ENCODE measurements at regions not wholly inside any gene's neighbourhood (a gene's known extent, or its start where the extent isn't known, plus 50 kb on each side); places are given as distances from the start of the nearest gene placed in this dataset.

DNA sequence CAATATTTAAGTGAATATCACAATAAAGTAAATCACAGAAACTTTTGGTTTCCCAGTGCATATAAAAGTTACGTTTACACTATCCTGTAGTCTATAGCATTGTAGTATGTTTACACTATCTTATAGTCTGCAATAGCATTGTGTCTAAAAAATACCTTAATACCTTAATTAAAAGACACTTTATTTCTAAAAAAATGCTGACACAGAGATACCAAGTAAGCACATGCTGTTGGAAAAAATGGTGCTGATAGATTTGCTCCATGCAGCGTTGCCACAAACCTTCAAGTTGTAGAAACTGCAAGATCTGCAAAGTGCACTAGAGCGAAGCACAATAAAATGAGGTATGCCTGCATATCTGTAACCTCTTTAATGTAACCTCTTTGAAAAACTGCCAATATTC is 847.3 kb downstream of the GLUD2 start:
- TF ChIP-seq MAFG (tag; conservative IDR thresholded peaks at IDR 0.05) (peak; percentile 26; the same call in 1 of the 2 replicates), MAFF (IDR thresholded peaks at IDR 0.05; ENCODE audit: low read length) (peak; percentile 26; the same call in 1 of the 2 replicates), EZH2 (IDR thresholded peaks at IDR 0.05; ENCODE audit: borderline replicate concordance, low read depth, low read length) (no peak), TAF1 (IDR thresholded peaks at IDR 0.05; ENCODE audit: control insufficient read depth, extremely low read depth, insufficient read depth, low read length, severe bottlenecking) (no peak), MAFK (IDR thresholded peaks at IDR 0.05; ENCODE audit: low read length) (0 out of 2 replicates have a peak, but pooled peaks have one; percentile 11), C11orf30 (IDR thresholded peaks at IDR 0.05; ENCODE audit: low read depth) (peak; percentile 31; the same call in 1 of the 2 replicates), ZNF316 (IDR thresholded peaks at IDR 0.05) (peak; percentile 33; the same call in 1 of the 2 replicates)
- POLR2A ChIA-PET, result interaction anchor here (0.6 kb wide), 1 partner anchor 26 kb away, joined by 3 read pairs; no protein-coding TSS in a partner anchor
- H3K9me1 ChIP-seq (ENCODE audit: control insufficient read depth, insufficient read depth, low read length), result no peaks in the 10 kb centered on the region
- no peak for FAIRE-seq
- no peaks in the 10 kb centered on the region for H3K27me3 ChIP-seq (ENCODE audit: control insufficient read depth in 2 of 2, insufficient read depth in 2 of 2, low read length in 2 of 2)
- no peak overlapping the region for H3K9ac ChIP-seq (ENCODE audit: insufficient read depth in 1 of 2, low read depth in 2 of 2, low read length in 2 of 2)
- H3K36me3 ChIP-seq (ENCODE audit: control insufficient read depth, insufficient read depth, low read length), result no peaks in the 10 kb centered on the region
- H2AFZ ChIP-seq (ENCODE audit: low read depth, low read length), result no peak overlapping the region
- in situ Hi-C loops (cut with MboI), result no loop called here
- no peaks in the 10 kb centered on the region for H4K20me1 ChIP-seq (replicated peaks; ENCODE audit: control insufficient read depth, insufficient read depth, low read length)
- H3K27ac ChIP-seq (ENCODE audit: extremely low read depth, low read depth, low read length), result no peak overlapping the region
- CTCF ChIA-PET (ENCODE audit: low intra/inter-chr PET ratio), result no interaction called here
- no peaks in the 10 kb centered on the region for H3K9me3 ChIP-seq (replicated peaks; ENCODE audit: control insufficient read depth, insufficient read depth, low read depth, low read length)
- no peak for ATAC-seq
- no TSS peak for BruUV-seq (replicated peaks)
- no peaks in the 10 kb centered on the region for H3K4me1 ChIP-seq (replicated peaks in 1 of 2; ENCODE audit: control insufficient read depth in 2 of 2, insufficient read depth in 2 of 2, low read length in 2 of 2)
- no peaks in the 10 kb centered on the region for H3K79me2 ChIP-seq (ENCODE audit: control insufficient read depth, insufficient read depth, low read length)
- no peak overlapping the region for H3K4me2 ChIP-seq (ENCODE audit: insufficient read depth, low read length)
- WGBS (ENCODE audit: insufficient coverage, low coverage, missing lambda C conversion rate), result 4% methylated on average over 2 of the region's 3 CpGs
- intact Hi-C loops (cut with micrococcal nuclease), result no loop called here
- no peak overlapping the region for H3K4me3 ChIP-seq
- no peak for DNase-seq (ENCODE audit: extremely low read depth in 1 of 4, low spot score in 3 of 4)

DNA sequence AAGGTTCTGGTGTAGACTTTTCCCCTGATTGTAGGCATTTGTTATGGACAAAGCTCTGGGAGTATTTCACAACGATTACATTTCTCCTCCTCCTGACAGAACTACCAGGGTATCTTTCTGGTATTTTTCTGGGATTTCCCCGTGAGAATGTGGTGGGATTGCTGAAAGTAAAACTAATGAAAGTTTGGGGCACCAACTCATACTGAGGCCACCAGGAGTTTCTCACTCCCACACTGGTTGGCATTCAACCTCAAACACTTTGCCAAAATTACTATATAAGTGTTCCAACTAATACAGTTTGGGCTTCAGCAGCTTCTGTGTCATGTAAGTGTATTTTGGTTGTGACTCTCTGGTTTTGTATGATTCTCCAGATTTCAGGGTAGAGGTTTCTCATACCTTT is 855.1 kb downstream of the GLUD2 start:
- no peak overlapping the region for H2AFZ ChIP-seq (ENCODE audit: low read depth, low read length)
- CTCF ChIA-PET (ENCODE audit: low intra/inter-chr PET ratio), result no interaction called here
- no peak overlapping the region for H3K9ac ChIP-seq (ENCODE audit: insufficient read depth in 1 of 2, low read depth in 2 of 2, low read length in 2 of 2)
- H3K9me1 ChIP-seq (ENCODE audit: control insufficient read depth, insufficient read depth, low read length), result no peaks in the 10 kb centered on the region
- H3K36me3 ChIP-seq (ENCODE audit: control insufficient read depth, insufficient read depth, low read length), result no peaks in the 10 kb centered on the region
- no peak overlapping the region for H3K27ac ChIP-seq (ENCODE audit: extremely low read depth, low read depth, low read length)
- H3K4me3 ChIP-seq, result no peak overlapping the region
- intact Hi-C loops (cut with micrococcal nuclease) (no loop called here), in situ Hi-C loops (cut with MboI) (no loop called here)
- H3K4me1 ChIP-seq (replicated peaks in 1 of 2; ENCODE audit: control insufficient read depth in 2 of 2, insufficient read depth in 2 of 2, low read length in 2 of 2), result no peaks in the 10 kb centered on the region
- H3K79me2 ChIP-seq (ENCODE audit: control insufficient read depth, insufficient read depth, low read length), result no peaks in the 10 kb centered on the region
- TF ChIP-seq, protein P1, sequence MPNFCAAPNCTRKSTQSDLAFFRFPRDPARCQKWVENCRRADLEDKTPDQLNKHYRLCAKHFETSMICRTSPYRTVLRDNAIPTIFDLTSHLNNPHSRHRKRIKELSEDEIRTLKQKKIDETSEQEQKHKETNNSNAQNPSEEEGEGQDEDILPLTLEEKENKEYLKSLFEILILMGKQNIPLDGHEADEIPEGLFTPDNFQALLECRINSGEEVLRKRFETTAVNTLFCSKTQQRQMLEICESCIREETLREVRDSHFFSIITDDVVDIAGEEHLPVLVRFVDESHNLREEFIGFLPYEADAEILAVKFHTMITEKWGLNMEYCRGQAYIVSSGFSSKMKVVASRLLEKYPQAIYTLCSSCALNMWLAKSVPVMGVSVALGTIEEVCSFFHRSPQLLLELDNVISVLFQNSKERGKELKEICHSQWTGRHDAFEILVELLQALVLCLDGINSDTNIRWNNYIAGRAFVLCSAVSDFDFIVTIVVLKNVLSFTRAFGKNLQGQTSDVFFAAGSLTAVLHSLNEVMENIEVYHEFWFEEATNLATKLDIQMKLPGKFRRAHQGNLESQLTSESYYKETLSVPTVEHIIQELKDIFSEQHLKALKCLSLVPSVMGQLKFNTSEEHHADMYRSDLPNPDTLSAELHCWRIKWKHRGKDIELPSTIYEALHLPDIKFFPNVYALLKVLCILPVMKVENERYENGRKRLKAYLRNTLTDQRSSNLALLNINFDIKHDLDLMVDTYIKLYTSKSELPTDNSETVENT (CRISPR knock-in tag; IDR thresholded peaks at IDR 0.05), result no peak
- no peak for TF ChIP-seq ZBTB8A (IDR thresholded peaks at IDR 0.05; ENCODE audit: partially characterized antibody)
- TF ChIP-seq ZNF431 (CRISPR knock-in tag; IDR thresholded peaks at IDR 0.05), result no peak
- no peak for TF ChIP-seq ARHGAP35 (IDR thresholded peaks at IDR 0.05; ENCODE audit: partially characterized antibody)
- no peak for TF ChIP-seq ZNF57 (CRISPR knock-in tag; IDR thresholded peaks at IDR 0.05)
- TF ChIP-seq ZNF77 (CRISPR knock-in tag; IDR thresholded peaks at IDR 0.05), result no peak
- TF ChIP-seq ZKSCAN8 (CRISPR knock-in tag; IDR thresholded peaks at IDR 0.05), result no peak
- TF ChIP-seq RBM39 (optimal IDR thresholded peaks at IDR 0.05; ENCODE audit: low read depth, low read length), result no peak
- no peak for TF ChIP-seq ZNF384 (IDR thresholded peaks at IDR 0.05; ENCODE audit: low read depth, low read length)
- no peak for TF ChIP-seq PRPF4 (IDR thresholded peaks at IDR 0.05; ENCODE audit: insufficient read depth, low read depth, low read length, poor library complexity, severe bottlenecking)
- H4K20me1 ChIP-seq (replicated peaks; ENCODE audit: control insufficient read depth, insufficient read depth, low read length), result no peaks in the 10 kb centered on the region
- H3K9me3 ChIP-seq (replicated peaks; ENCODE audit: control insufficient read depth, insufficient read depth, low read depth, low read length), result no peaks in the 10 kb centered on the region
- H3K27me3 ChIP-seq (ENCODE audit: control insufficient read depth in 2 of 2, insufficient read depth in 2 of 2, low read length in 2 of 2), result no peaks in the 10 kb centered on the region
- ATAC-seq, result no peak
- no peak overlapping the region for H3K4me2 ChIP-seq (ENCODE audit: insufficient read depth, low read length)
- no peak for FAIRE-seq
- POLR2A ChIA-PET, result no interaction called here
- DNase-seq (ENCODE audit: extremely low read depth in 1 of 4, low spot score in 3 of 4), result no peak
- no TSS peak for BruUV-seq (replicated peaks)
- whole genome bisulfite sequencing (ENCODE audit: insufficient coverage, low coverage, missing lambda C conversion rate), result 0% methylated on average over 2 of the region's 2 CpGs

All from K562 (cell line).